A549 (cell line): ENCODE measurements at regions not wholly inside any gene's neighbourhood (a gene's known extent, or its start where the extent isn't known, plus 50 kb on each side); places are given as distances from the start of the nearest gene placed in this dataset.

Source experiments
- FOSB ChIP-seq: fragments of 250-450 bp; sonication (Bioruptor Pico); IDR thresholded peaks from 2 replicates; pipeline ENCODE4 v1.5.0; 2020; ENCODE audit warnings: mild to moderate bottlenecking, moderate library complexity
- FOSL2 ChIP-seq, 2 experiments: fragments of 450-650 bp in 1 of 2; fragments of >200 bp in 1 of 2; sonication (Bioruptor Twin) in 1 of 2; formaldehyde crosslinking; IDR thresholded peaks; 2 replicates each; pipeline versions ENCODE4 v1.5.0 to v1.6.1; 2016 to 2020; ENCODE audit warnings: mild to moderate bottlenecking in 1 of 2, moderate library complexity in 1 of 2
- POLR2A ChIP-seq: IDR thresholded peaks from 2 replicates; pipeline ENCODE4 v1.6.1; 2012; ENCODE audit warnings: mild to moderate bottlenecking, low read length
- POLR2AphosphoS2 ChIP-seq: conservative IDR thresholded peaks from 2 replicates; pipeline ENCODE4 v1.6.1; 2012; ENCODE audit warnings: low read length, improper control_type of control experiment, inconsistent platforms
- RFX5 ChIP-seq: fragments of 450-650 bp; IDR thresholded peaks from 2 replicates; pipeline ENCODE4 v1.7.1; 2014; ENCODE audit warnings: antibody characterized with exemption, mild to moderate bottlenecking, moderate library complexity
- TF ChIP-seq, protein P1 (sequence below): fragments of >200 bp; sonication (Bioruptor Twin); formaldehyde crosslinking; IDR thresholded peaks from 3 replicates; pipeline ENCODE4 v1.5.1; 2016

- TF ChIP-seq FOSB (CRISPR knock-in tag) (no peak), POLR2A (no peak), FOSL2 (IDR thresholded peaks at IDR 0.05) (no peak), FOSL2 (CRISPR knock-in tag; IDR thresholded peaks at IDR 0.05) (no peak), RFX5 (no peak), POLR2AphosphoS2 (no peak)
- TF ChIP-seq, protein P1, sequence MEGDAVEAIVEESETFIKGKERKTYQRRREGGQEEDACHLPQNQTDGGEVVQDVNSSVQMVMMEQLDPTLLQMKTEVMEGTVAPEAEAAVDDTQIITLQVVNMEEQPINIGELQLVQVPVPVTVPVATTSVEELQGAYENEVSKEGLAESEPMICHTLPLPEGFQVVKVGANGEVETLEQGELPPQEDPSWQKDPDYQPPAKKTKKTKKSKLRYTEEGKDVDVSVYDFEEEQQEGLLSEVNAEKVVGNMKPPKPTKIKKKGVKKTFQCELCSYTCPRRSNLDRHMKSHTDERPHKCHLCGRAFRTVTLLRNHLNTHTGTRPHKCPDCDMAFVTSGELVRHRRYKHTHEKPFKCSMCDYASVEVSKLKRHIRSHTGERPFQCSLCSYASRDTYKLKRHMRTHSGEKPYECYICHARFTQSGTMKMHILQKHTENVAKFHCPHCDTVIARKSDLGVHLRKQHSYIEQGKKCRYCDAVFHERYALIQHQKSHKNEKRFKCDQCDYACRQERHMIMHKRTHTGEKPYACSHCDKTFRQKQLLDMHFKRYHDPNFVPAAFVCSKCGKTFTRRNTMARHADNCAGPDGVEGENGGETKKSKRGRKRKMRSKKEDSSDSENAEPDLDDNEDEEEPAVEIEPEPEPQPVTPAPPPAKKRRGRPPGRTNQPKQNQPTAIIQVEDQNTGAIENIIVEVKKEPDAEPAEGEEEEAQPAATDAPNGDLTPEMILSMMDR = no peak
Observed at GRCh38 chr1:87918398-87918797, 589.7 kb downstream of the LMO4 start.
